HCT116 (cell line): ENCODE measurements at regions not wholly inside any gene's neighbourhood (a gene's known extent, or its start where the extent isn't known, plus 50 kb on each side); places are given as distances from the start of the nearest gene placed in this dataset.
"Not testable (repeated sequence)": the region's sequence is repeated elsewhere in the genome, so short reads cannot be mapped to it uniquely, and the experiment has no call there.

ENCODE experiments used
- POLR2A ChIP-seq: IDR thresholded peaks from 2 replicates; pipeline ENCODE4 v1.7.0; 2011; ENCODE audit warnings: borderline replicate concordance; ENCODE audit not compliant: insufficient read depth, insufficient read length; ENCODE audit errors: extremely low read depth
- ZFX ChIP-seq: fragments of 450-650 bp; IDR thresholded peaks from 2 replicates; pipeline ENCODE4 v1.6.1; 2017
- ZNF274 ChIP-seq: fragments of 200-500 bp; sonication (Bioruptor generic); IDR thresholded peaks from 2 replicates; pipeline ENCODE4 v1.6.1; 2014; ENCODE audit warnings: mild to moderate bottlenecking, low read depth, low read length, inconsistent platforms

DNA sequence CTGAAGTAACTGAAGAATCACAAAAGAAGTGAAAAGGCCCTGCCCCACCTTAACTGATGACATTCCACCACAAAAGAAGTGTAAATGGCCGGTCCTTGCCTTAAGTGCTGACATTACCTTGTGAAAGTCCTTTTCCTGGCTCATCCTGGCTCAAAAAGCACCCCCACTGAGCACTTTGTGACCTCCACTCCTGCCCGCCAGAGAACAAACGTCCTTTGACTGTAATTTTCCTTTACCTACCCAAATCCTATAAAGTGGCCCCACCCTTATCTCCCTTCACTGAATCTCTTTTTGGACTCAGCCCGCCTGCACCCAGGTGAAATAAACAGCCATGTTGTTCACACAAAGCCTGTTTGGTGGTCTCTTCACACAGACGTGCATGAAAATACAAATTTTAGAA, 549.9 kb upstream of the ADGRL2 start:
- not testable (repeated sequence) for TF ChIP-seq ZFX, ZNF274, POLR2A
